CD4-positive, alpha-beta T cell (primary cell): ENCODE measurements at regions not wholly inside any gene's neighbourhood (a gene's known extent, or its start where the extent isn't known, plus 50 kb on each side); places are given as distances from the start of the nearest gene placed in this dataset.

Experiments
- ATAC-seq: fragments of 200-7000 bp; cut with Tn5 transposase; one replicate; pipeline ENCODE4 v1.10.0; 2022; ENCODE audit warnings: mild to moderate bottlenecking; ENCODE audit not compliant: poor library complexity
- CTCF ChIA-PET: fragments of 350-600 bp; sonication (Branson Sonifier 250); formaldehyde crosslinking; loops from one replicate; lab custom pipeline; 2021; ENCODE audit warnings: antibody characterized with exemption, inconsistent platforms; lab: Charles Lee
- POLR2A ChIA-PET: fragments of 350-600 bp; sonication (Branson Sonifier 250); formaldehyde crosslinking; loops from one replicate; lab custom pipeline; 2021; ENCODE audit warnings: antibody characterized with exemption, inconsistent platforms; lab: Charles Lee
- DNase-seq, 14 experiments: peaks; one replicate each; pipeline ENCODE4 v3.0.0-alpha.2; 2013 to 2020; ENCODE audit warnings: mixed read lengths in 2 of 14
- H3K27ac ChIP-seq, 2 donors: one replicate each; pipeline versions ENCODE4 v1.5.1 to v1.7.0; 2013; ENCODE audit warnings: low read length in 2 of 2, low read depth in 1 of 2, mild to moderate bottlenecking in 1 of 2
- H3K27me3 ChIP-seq, 2 experiments: 1 replicate in 1 of 2; 2 replicates in 1 of 2; pipeline versions ENCODE4 v1.6.1 to v1.7.0; 2013; ENCODE audit warnings: low read length in 2 of 2, control low read depth in 1 of 2, mild to moderate bottlenecking in 1 of 2, moderate library complexity in 1 of 2; ENCODE audit not compliant: insufficient read depth in 2 of 2, control insufficient read depth in 1 of 2
- H3K36me3 ChIP-seq: one replicate; pipeline ENCODE4 v1.6.1; 2013; ENCODE audit warnings: low read length, control low read depth; ENCODE audit not compliant: insufficient read depth
- H3K4me1 ChIP-seq: one replicate; pipeline ENCODE4 v1.6.1; 2013; ENCODE audit warnings: low read length, control low read depth; ENCODE audit not compliant: insufficient read depth
- H3K4me3 ChIP-seq: one replicate; pipeline ENCODE4 v1.5.1; 2013; ENCODE audit warnings: mild to moderate bottlenecking, low read length, moderate library complexity
- H3K9me3 ChIP-seq, 2 experiments: 1 replicate in 1 of 2; 2 replicates in 1 of 2; pipeline versions ENCODE4 v1.6.1 to v1.7.0; 2013; ENCODE audit warnings: low read length in 2 of 2, mild to moderate bottlenecking in 2 of 2, control low read depth in 1 of 2, moderate library complexity in 1 of 2; ENCODE audit not compliant: control insufficient read depth in 1 of 2, insufficient read depth in 1 of 2
- H3K27ac Mint-ChIP-seq: one replicate; pipeline ENCODE4 v1.8.0; 2020; ENCODE audit warnings: mixed read lengths
- H3K27me3 Mint-ChIP-seq: one replicate; pipeline ENCODE4 v1.8.0; 2021; ENCODE audit warnings: mixed read lengths
- H3K36me3 Mint-ChIP-seq: one replicate; pipeline ENCODE4 v1.8.0; 2021; ENCODE audit warnings: low read depth, mixed read lengths
- H3K4me1 Mint-ChIP-seq: one replicate; pipeline ENCODE4 v1.8.0; 2021; ENCODE audit warnings: low read depth, mixed read lengths
- H3K4me3 Mint-ChIP-seq: one replicate; pipeline ENCODE4 v1.8.0; 2020; ENCODE audit warnings: mild to moderate bottlenecking, mixed read lengths
- H3K9me3 Mint-ChIP-seq: one replicate; pipeline ENCODE4 v1.8.0; 2020; ENCODE audit warnings: mixed read lengths
- intact Hi-C, 2 experiments: fragments of 100-400 bp; cut with DNase I in 1 of 2; cut with micrococcal nuclease in 1 of 2; formaldehyde crosslinking; loops; one replicate each; pipeline versions ENCODE4 v1.15.1 to v1.9.0; 2023 to 2025; cut with DNase I, micrococcal nuclease
- TF ChIP-seq, protein P1 (sequence below): fragments of 200-600 bp; IDR thresholded peaks from one replicate; pipeline ENCODE4 v1.8.0; 2022; ENCODE audit warnings: antibody characterized with exemption, mild to moderate bottlenecking

DNA sequence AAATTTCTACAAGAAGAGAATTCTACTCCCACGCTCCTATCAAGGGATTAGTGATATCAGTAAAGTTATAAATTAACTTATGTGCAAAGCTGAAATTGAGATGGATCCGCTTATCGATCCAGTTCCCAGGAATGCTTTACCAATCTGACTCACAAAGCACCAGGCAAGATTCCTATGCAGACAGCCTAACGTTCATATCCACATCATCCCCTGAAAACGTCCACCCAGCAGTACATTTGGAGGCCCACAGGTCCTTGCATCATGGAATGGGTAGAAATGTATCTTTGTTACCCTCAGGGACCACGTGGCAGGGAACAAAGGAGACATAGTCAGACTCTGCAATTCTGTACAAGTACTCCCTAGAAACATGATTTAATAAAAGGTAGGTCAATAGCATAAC lies 147.4 kb downstream of the ESM1 start:
- no peak overlapping the region for H3K4me3 Mint-ChIP-seq
- POLR2A ChIA-PET = no interaction called here
- intact Hi-C loops = no loop called here
- H3K27me3 Mint-ChIP-seq = peaks cover 8% of the 10 kb centered on the region
- H3K4me1 Mint-ChIP-seq = peaks cover 21% of the 10 kb centered on the region
- ATAC-seq (no peak), DNase-seq (no peak)
- CTCF ChIA-PET = no interaction called here
- no peak overlapping the region for H3K27ac ChIP-seq
- no peak overlapping the region for H3K4me3 ChIP-seq
- H3K27ac Mint-ChIP-seq = no peak overlapping the region
- H3K4me1 ChIP-seq = peaks cover 13% of the 10 kb centered on the region
- H3K36me3 ChIP-seq = no peaks in the 10 kb centered on the region
- no peaks in the 10 kb centered on the region for H3K9me3 ChIP-seq
- no peaks in the 10 kb centered on the region for H3K9me3 Mint-ChIP-seq
- H3K36me3 Mint-ChIP-seq = no peaks in the 10 kb centered on the region
- H3K27me3 ChIP-seq = no peaks in the 10 kb centered on the region
- TF ChIP-seq, protein P1, sequence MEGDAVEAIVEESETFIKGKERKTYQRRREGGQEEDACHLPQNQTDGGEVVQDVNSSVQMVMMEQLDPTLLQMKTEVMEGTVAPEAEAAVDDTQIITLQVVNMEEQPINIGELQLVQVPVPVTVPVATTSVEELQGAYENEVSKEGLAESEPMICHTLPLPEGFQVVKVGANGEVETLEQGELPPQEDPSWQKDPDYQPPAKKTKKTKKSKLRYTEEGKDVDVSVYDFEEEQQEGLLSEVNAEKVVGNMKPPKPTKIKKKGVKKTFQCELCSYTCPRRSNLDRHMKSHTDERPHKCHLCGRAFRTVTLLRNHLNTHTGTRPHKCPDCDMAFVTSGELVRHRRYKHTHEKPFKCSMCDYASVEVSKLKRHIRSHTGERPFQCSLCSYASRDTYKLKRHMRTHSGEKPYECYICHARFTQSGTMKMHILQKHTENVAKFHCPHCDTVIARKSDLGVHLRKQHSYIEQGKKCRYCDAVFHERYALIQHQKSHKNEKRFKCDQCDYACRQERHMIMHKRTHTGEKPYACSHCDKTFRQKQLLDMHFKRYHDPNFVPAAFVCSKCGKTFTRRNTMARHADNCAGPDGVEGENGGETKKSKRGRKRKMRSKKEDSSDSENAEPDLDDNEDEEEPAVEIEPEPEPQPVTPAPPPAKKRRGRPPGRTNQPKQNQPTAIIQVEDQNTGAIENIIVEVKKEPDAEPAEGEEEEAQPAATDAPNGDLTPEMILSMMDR = no peak

- Mint-ChIP-seq H3K36me3 (no peaks in the 10 kb centered on the region), H3K4me3 (no peak overlapping the region), H3K27ac (no peak overlapping the region), H3K9me3 (no peaks in the 10 kb centered on the region), H3K4me1 (peaks cover 24% of the 10 kb centered on the region), H3K27me3 (peaks cover 8% of the 10 kb centered on the region)
- no peaks in the 10 kb centered on the region for H3K27me3 ChIP-seq
- ChIA-PET POLR2A (interaction anchor here (1.6 kb wide), 1 partner anchor 320 kb away, joined by 4 read pairs; the partner anchor contains the start of gene SNX18), CTCF (no interaction called here)
- H3K27ac ChIP-seq = no peak overlapping the region
- no peak overlapping the region for H3K4me3 ChIP-seq
- no peaks in the 10 kb centered on the region for H3K36me3 ChIP-seq
- ATAC-seq (no peak), DNase-seq (peak in 2 of 14 experiments; percentile 20 to 46)
- TF ChIP-seq, protein P1 = no peak
- peaks cover 13% of the 10 kb centered on the region for H3K4me1 ChIP-seq
- intact Hi-C loops = no loop called here
- H3K9me3 ChIP-seq = no peaks in the 10 kb centered on the region
These were observed 148.3 kb downstream of the ESM1 start for GRCh38 chr5:54837093-54837492.

GRCh38 chr5:54835647-54836046 lies 149.7 kb downstream of the ESM1 start:
- Mint-ChIP-seq H3K9me3 (no peaks in the 10 kb centered on the region), H3K4me1 (peaks cover 24% of the 10 kb centered on the region), H3K27me3 (peaks cover 8% of the 10 kb centered on the region), H3K36me3 (no peaks in the 10 kb centered on the region), H3K27ac (no peak overlapping the region), H3K4me3 (no peak overlapping the region)
- intact Hi-C loops = no loop called here
- no peaks in the 10 kb centered on the region for H3K27me3 ChIP-seq
- no peak overlapping the region for H3K27ac ChIP-seq
- POLR2A ChIA-PET = interaction anchor here (1.6 kb wide), 1 partner anchor 319 kb away, joined by 4 read pairs; the partner anchor contains the start of gene SNX18
- H3K4me3 ChIP-seq = no peak overlapping the region
- H3K4me1 ChIP-seq = peaks cover 13% of the 10 kb centered on the region
- TF ChIP-seq, protein P1 = no peak
- CTCF ChIA-PET = no interaction called here
- ATAC-seq = no peak
- DNase-seq = no peak
- no peaks in the 10 kb centered on the region for H3K9me3 ChIP-seq
- H3K36me3 ChIP-seq = no peaks in the 10 kb centered on the region
